ENCODE measurements at regions not wholly inside any gene's neighbourhood (a gene's known extent, or its start where the extent isn't known, plus 50 kb on each side); places are given as distances from the start of the nearest gene placed in this dataset.

DNA sequence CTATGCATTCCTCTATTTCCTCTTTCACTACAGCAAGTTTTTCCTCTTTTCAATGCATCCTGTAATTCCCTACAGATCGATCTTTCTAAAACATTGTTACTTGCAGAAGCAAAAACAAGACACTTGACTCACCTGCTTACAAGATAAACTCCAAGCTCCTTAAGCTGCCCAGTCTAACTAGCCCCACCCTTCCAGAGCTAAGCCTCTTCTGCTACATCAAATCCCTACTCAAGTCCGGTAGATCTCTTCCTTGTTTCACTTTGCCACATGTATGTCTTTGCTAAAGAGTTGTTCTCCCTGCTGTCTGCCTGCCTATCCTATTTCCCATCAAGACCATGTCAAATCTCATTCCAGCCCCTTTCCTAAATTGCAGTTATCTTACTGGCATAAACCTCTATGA is 724.8 kb downstream of the C12orf50 start:
- no peak for TF ChIP-seq CTCF (IDR thresholded peaks at IDR 0.05; ENCODE audit: poor library complexity, severe bottlenecking)
- no peak for TF ChIP-seq EZH2 (IDR thresholded peaks at IDR 0.05; ENCODE audit: borderline replicate concordance, insufficient read depth, low read length, poor library complexity, severe bottlenecking)

Measured in neural cell (in vitro differentiated cells).